Stimulated activated effector memory CD8-positive, alpha-beta T cell treated with anti-CD3 and anti-CD28 coated beads, Interleukin-12 subunit alpha, Interleukin-12 subunit beta, amount 100 ng/mL, for 72 hours (primary cell): ENCODE measurements at regions not wholly inside any gene's neighbourhood (a gene's known extent, or its start where the extent isn't known, plus 50 kb on each side); places are given as distances from the start of the nearest gene placed in this dataset.

Experiments
- ATAC-seq: fragments of 150-1000 bp; cut with Tn5 transposase; 2 replicates; pipeline ENCODE4 v1.10.0; 2021
- DNase-seq, 2 donors: peaks; one replicate each; pipeline ENCODE4 v3.0.0; 2021 to 2022; ENCODE audit warnings: low spot score in 2 of 2
- H3K27ac Mint-ChIP-seq: one replicate; pipeline ENCODE4 v1.8.0; 2022; ENCODE audit warnings: mild to moderate bottlenecking, mixed read lengths
- H3K36me3 Mint-ChIP-seq: one replicate; pipeline ENCODE4 v1.8.0; 2022; ENCODE audit warnings: mild to moderate bottlenecking, mixed read lengths
- H3K4me1 Mint-ChIP-seq: one replicate; pipeline ENCODE4 v1.8.0; 2022; ENCODE audit warnings: mixed read lengths
- H3K4me3 Mint-ChIP-seq: one replicate; pipeline ENCODE4 v1.8.0; 2022; ENCODE audit warnings: mild to moderate bottlenecking, mixed read lengths
- H3K9me3 Mint-ChIP-seq: one replicate; pipeline ENCODE4 v1.8.0; 2022; ENCODE audit warnings: mixed read lengths

DNA sequence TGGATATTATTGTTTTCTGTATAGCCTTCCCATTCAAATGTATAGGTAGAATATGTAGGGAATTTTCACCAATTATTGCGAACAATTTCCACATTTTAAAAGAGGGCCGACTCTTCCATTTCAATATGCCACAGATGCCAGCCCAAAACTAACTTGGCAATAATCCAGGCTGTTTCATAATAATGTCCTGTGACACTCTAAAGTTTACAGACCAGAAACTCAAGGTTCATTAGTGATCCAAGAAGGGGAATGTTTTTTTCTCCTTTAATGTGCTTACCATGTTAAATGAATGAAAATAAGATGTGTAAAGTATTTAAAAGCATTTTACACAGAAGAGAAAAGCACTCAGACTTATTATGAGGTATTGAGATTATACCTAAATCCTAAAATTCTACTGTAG lies 63.0 kb upstream of the FAM3C start:
- Mint-ChIP-seq H3K9me3 (no peaks in the 10 kb centered on the region), H3K36me3 (no peaks in the 10 kb centered on the region), H3K4me1 (no peaks in the 10 kb centered on the region), H3K4me3 (no peak overlapping the region), H3K27ac (no peak overlapping the region)
- ATAC-seq (no peak), DNase-seq (no peak)

DNA sequence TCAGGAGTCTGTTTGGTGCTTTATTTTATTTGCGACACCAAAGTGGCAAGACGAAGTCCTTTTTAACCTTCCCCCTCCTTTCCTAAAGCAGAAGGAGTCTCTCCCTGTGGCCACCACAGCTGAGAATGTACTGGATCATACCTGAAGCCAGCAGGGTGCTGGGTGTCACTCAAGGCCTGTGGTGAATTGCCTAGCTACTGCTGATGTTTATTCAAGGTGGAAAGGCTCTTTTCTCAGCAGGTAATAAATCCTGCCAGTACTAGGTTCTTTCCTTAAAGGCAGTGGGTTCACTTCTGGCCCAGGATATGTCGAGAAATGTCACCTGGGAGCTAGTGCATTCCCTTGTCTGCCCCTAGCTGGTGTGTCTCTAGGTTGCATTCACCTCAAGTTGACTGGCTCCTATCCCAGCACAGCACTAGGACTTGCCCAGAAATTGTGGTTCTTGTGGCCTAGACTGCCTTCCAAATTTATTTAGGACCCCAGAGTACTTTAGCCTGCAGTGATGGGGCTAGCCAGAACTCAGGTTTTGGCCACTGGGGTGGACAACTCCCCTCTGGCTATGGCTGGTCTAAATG lies 60.8 kb upstream of the FAM3C start:
- no peak overlapping the region for H3K4me3 Mint-ChIP-seq
- no peaks in the 10 kb centered on the region for H3K36me3 Mint-ChIP-seq
- H3K27ac Mint-ChIP-seq, result no peak overlapping the region
- DNase-seq (no peak), ATAC-seq (no peak)
- H3K4me1 Mint-ChIP-seq, result no peaks in the 10 kb centered on the region
- peaks cover 4% of the 10 kb centered on the region for H3K9me3 Mint-ChIP-seq

DNA sequence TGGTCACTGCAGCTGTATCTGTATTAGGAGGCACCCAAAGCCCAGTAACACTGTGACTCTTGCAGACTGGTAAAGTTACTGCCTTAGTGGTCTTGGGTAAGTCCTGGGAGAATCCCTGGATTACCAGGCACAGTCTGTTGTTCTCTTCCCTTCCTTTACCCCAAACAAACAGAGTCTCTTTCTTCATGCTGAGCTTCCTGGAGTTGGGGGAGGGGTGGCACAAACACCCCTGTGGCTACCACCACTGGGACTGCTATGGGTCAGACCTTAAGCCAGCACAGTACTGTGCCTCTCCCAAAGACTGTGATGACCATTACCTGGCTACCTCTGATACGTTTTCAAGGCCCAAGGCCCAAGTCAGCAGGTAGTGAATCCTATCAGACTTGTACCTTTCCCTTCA lies 59.9 kb upstream of the FAM3C start:
- H3K4me3 Mint-ChIP-seq, result no peak overlapping the region
- no peak overlapping the region for H3K27ac Mint-ChIP-seq
- no peaks in the 10 kb centered on the region for H3K36me3 Mint-ChIP-seq
- no peak for DNase-seq
- H3K9me3 Mint-ChIP-seq, result peaks cover 4% of the 10 kb centered on the region
- ATAC-seq, result no peak
- no peaks in the 10 kb centered on the region for H3K4me1 Mint-ChIP-seq

DNA sequence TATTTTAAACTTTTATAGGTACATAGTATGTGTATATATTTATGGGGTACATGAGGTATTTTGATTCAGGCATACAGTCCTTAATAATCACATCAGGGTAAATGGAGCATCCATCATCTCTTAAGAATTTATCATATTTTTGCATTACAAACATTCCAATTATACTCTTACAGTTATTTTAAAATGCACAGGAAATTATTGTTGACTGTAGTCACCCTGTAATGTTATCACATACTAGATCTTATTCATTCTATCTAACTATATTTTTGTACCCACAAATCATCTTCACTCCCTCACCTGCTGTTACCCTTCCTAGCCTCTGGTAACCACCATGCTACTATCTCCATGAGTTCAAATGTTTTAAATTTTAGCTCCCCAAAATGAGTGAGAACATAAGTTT lies 56.3 kb upstream of the FAM3C start:
- DNase-seq (no peak), ATAC-seq (no peak)
- no peaks in the 10 kb centered on the region for H3K36me3 Mint-ChIP-seq
- H3K4me1 Mint-ChIP-seq, result no peaks in the 10 kb centered on the region
- no peak overlapping the region for H3K4me3 Mint-ChIP-seq
- H3K9me3 Mint-ChIP-seq, result peaks cover 4% of the 10 kb centered on the region
- no peak overlapping the region for H3K27ac Mint-ChIP-seq

DNA sequence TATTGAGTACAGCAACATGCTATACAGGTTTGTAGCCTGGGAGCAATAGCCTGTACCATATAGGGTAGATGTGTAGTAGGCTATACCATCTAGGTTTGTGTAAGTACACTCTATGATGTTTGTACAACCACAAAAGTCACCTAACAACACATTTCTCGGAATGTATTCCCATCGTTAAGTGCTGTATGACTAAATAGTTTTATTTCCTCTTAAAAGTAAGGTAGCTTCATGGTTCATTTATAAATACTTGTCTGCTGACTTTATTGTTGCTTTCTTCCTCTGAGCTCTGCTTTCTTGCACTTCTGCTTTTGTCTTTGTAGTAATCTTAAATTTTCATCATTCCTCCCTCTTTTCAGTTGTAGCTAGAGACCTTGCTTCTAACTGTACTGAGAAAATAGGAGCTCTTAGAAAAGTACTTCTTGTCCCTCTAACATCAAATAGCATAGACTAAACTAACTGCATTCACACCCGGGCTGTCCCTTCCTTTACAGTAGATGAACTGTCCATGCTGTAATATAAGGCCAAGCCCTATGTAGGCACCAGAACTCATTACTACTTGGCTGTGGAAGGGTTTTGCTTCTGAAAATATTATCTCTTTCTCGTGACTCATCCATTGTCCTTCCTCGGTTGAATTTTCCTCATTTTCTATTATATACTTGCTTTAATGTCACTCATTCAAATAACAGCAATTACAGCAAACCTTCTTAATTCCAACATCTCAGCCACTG lies 55.4 kb upstream of the FAM3C start:
- no peaks in the 10 kb centered on the region for H3K36me3 Mint-ChIP-seq
- no peak for ATAC-seq
- H3K27ac Mint-ChIP-seq, result no peak overlapping the region
- peaks cover 4% of the 10 kb centered on the region for H3K9me3 Mint-ChIP-seq
- no peak for DNase-seq
- H3K4me1 Mint-ChIP-seq, result no peaks in the 10 kb centered on the region
- H3K4me3 Mint-ChIP-seq, result no peak overlapping the region

DNA sequence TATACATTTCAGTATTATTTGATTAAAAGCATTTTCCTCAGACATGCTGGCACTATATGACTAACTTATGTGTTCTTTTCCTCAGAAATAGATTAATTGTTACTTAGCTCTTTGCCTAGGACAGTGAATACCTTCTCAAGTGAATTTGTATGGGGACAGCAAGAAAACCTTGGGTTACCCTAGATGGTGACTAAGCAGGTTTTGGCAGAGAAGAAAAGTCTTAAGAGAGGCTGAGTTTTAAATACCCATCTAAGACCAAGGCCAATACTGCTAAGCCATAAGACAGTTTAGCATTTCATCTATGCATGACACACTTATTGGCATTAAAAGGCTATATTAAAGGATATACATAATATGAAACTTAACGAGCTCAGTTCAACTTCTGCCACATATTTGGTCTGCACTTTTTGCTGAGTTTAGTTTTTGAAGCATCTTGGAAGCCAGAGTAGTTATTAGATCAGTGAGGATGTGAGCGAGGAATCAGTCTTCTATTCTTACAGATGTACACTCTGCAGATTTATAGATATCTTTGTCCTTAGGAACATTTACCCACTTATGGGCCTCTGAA lies 54.6 kb upstream of the FAM3C start:
- DNase-seq (no peak), ATAC-seq (no peak)
- Mint-ChIP-seq H3K36me3 (no peaks in the 10 kb centered on the region), H3K9me3 (peaks cover 4% of the 10 kb centered on the region), H3K4me1 (no peaks in the 10 kb centered on the region), H3K4me3 (no peak overlapping the region), H3K27ac (no peak overlapping the region)

DNA sequence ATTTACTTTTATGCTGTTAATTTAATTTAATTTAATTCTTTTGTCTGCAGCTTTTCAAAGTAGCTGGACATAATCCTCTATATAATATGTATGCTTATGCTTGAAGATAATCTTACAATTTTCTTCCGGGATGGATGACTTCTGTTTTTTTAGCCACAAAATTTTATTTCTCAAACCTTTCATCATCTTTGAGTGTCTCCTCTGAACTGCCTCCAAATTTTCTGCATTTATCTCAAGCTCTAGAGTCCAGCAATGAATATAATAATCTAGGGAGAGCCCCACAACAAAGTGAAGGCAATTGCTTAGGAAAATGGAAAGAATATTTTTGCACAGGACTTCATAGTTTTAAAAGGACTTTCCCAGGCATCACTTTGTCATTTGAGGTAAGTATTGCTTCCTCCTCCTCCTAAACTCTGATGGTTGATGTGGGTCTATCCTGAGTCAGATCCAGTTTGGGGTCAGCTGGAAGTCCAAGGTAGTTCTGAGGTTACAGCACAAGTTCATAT lies 53.7 kb upstream of the FAM3C start:
- no peaks in the 10 kb centered on the region for H3K4me1 Mint-ChIP-seq
- H3K27ac Mint-ChIP-seq, result no peak overlapping the region
- peaks cover 4% of the 10 kb centered on the region for H3K9me3 Mint-ChIP-seq
- H3K4me3 Mint-ChIP-seq, result no peak overlapping the region
- DNase-seq (no peak), ATAC-seq (no peak)
- no peaks in the 10 kb centered on the region for H3K36me3 Mint-ChIP-seq

DNA sequence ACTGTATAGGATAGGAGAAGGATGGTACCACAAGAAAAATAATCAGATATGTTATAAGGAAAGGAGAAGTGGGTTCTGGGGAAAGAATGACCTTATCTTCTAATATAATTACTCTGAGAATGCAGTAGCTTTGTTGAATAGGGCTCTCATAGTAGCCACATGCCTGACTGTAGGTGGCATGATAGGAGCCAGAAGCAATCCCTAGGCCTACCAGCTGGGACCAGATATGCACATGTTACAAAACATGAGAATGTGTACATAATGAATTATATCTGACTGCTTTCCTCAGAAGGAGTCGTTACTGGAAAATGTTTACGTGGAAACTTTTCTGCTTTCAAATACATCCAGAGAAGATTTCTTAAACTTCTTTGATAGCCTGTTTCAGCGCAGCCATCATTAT lies 53.2 kb upstream of the FAM3C start:
- ATAC-seq (no peak), DNase-seq (no peak)
- no peaks in the 10 kb centered on the region for H3K4me1 Mint-ChIP-seq
- H3K36me3 Mint-ChIP-seq, result no peaks in the 10 kb centered on the region
- H3K9me3 Mint-ChIP-seq, result peaks cover 4% of the 10 kb centered on the region
- no peak overlapping the region for H3K4me3 Mint-ChIP-seq
- H3K27ac Mint-ChIP-seq, result no peak overlapping the region

DNA sequence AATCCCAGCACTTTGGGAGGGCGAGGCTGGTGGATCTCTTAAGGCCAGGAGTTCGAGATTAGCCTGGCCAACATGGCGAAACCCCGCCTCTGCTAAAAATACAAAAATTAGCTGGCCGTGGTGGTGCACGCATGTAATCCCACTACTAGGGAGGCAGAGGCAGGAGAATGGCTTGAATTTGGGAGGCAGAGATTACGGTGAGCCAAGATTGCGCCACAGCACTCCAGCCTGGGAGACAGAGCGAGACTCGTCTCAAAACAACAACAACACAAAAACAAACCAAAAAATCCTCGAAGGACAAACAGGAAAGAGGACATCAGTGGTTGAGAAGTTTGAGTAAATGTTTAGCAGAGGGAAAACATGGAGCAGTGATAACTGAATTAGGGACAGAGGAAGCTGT lies 52.3 kb upstream of the FAM3C start:
- Mint-ChIP-seq H3K27ac (no peak overlapping the region), H3K4me1 (no peaks in the 10 kb centered on the region), H3K4me3 (no peak overlapping the region), H3K36me3 (no peaks in the 10 kb centered on the region), H3K9me3 (peaks cover 3% of the 10 kb centered on the region)
- DNase-seq, result no peak
- no peak for ATAC-seq

DNA sequence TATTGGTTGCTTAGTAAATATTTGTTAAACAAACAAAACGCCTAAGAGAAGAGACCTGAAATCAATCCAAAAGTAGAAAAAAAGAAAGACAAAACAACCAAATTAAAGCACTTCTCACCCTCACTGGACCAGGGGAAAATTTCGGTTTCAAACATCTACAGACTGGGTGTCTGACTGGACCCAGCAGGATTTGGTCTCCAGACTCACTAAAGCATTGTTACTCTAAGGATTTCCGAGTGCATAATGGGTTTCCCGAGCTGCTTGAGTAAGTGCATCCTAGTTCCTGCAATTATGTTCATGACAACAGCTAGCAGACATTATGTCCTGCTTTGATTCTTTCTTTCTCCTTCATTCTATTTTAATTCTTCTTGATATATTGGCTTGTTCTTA lies 51.8 kb upstream of the FAM3C start:
- Mint-ChIP-seq H3K4me3 (no peak overlapping the region), H3K4me1 (peaks cover 1% of the 10 kb centered on the region), H3K36me3 (no peaks in the 10 kb centered on the region), H3K27ac (no peak overlapping the region), H3K9me3 (no peaks in the 10 kb centered on the region)
- DNase-seq (no peak), ATAC-seq (no peak)

DNA sequence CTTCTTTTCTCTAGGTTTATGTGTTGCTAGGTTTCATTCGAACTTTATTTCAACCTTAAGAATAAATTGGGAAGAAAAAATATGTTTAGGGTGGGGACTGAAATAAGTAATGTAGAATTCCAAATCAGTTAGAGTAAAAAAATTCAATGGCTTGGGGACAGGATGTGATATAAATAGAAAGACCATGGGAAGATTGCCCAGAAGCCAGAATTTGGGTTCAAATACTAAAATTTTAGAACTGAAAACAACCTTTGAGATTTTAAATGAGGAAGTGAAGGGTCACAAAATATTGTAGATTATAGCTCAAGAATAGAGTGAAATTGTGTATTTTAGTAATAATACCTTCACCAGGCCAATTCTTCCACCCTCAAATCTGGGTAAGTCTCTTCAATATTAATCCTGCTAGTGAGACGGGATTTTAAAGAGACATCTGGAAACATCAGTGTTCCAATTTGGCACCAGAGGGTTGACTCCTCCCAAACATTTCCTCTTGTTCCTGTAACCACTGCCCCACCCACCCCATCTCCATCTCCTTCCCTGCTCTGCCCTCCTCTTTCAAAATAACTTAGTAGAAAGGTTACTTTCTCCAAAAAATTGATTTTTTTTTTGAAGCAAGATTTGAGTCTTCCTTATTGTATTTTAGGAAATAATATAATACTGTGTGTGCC lies 51.3 kb upstream of the FAM3C start:
- Mint-ChIP-seq H3K9me3 (no peaks in the 10 kb centered on the region), H3K27ac (no peak overlapping the region), H3K36me3 (no peaks in the 10 kb centered on the region), H3K4me1 (peaks cover 5% of the 10 kb centered on the region), H3K4me3 (no peak overlapping the region)
- DNase-seq, result no peak
- ATAC-seq, result no peak

DNA sequence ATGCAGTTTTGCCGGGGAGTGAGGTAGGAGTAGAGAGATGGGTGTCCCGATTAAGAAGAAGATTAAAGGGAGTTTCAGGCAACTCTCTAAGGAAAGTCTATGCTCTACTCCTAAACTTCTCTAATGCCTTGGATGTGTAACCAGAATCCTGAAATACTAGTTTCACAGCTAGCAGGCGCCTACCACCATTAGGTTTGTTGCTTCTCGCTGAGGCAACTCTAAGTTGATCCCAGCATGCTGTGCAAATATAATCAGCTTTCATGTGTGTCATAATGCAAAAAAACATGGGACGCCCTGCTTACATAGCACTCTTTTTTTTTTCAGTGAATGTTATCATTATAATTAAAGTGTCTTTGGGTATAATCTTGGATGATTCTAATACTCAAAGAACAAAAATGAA lies 50.4 kb upstream of the FAM3C start:
- Mint-ChIP-seq H3K27ac (no peak overlapping the region), H3K9me3 (no peaks in the 10 kb centered on the region), H3K36me3 (no peaks in the 10 kb centered on the region), H3K4me1 (peaks cover 9% of the 10 kb centered on the region), H3K4me3 (no peak overlapping the region)
- DNase-seq (no peak), ATAC-seq (no peak)
